ENCODE measurements at regions not wholly inside any gene's neighbourhood (a gene's known extent, or its start where the extent isn't known, plus 50 kb on each side); places are given as distances from the start of the nearest gene placed in this dataset.

DNA sequence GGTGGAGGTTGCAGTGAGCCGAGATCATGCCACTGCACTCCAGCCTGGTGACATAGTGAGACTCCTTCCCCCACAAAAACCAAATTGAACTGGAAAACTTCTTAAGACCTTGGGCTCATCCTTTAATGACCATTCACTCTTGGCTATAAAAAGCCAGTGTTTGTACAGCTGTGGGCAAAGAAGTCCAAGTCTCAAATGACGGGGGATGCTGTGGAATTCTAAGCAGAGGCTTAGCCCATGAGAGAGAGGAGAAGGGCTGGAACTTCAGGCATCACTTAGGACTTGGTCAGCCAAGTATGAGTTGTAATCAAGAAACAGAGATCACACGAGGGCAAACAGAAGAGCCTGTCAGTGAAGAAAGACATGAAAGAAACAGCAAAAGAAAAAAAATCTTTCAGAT, 79.3 kb upstream of the POU3F3 start:
- Histone ChIP-seq H3K27me3 (no peaks in the 10 kb centered on the region), H3K27ac (no peak overlapping the region), H3K9me3 (no peaks in the 10 kb centered on the region), H3K4me1 (no peaks in the 10 kb centered on the region), H3K4me3 (no peak overlapping the region), H3K36me3 (no peaks in the 10 kb centered on the region)
- intact Hi-C loops (cut with DNase I), result no loop called here
- TF ChIP-seq, protein P1, sequence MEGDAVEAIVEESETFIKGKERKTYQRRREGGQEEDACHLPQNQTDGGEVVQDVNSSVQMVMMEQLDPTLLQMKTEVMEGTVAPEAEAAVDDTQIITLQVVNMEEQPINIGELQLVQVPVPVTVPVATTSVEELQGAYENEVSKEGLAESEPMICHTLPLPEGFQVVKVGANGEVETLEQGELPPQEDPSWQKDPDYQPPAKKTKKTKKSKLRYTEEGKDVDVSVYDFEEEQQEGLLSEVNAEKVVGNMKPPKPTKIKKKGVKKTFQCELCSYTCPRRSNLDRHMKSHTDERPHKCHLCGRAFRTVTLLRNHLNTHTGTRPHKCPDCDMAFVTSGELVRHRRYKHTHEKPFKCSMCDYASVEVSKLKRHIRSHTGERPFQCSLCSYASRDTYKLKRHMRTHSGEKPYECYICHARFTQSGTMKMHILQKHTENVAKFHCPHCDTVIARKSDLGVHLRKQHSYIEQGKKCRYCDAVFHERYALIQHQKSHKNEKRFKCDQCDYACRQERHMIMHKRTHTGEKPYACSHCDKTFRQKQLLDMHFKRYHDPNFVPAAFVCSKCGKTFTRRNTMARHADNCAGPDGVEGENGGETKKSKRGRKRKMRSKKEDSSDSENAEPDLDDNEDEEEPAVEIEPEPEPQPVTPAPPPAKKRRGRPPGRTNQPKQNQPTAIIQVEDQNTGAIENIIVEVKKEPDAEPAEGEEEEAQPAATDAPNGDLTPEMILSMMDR (IDR thresholded peaks at IDR 0.05), result no peak
- TF ChIP-seq POLR2AphosphoS5 (IDR thresholded peaks at IDR 0.05; ENCODE audit: insufficient read depth in 1 of 2, low read depth in 1 of 2) (no peak), POLR2A (IDR thresholded peaks at IDR 0.05) (no peak)
- DNase-seq (ENCODE audit: extremely low spot score in 2 of 2), result peak in 1 of 2 donors; percentile 20

DNA sequence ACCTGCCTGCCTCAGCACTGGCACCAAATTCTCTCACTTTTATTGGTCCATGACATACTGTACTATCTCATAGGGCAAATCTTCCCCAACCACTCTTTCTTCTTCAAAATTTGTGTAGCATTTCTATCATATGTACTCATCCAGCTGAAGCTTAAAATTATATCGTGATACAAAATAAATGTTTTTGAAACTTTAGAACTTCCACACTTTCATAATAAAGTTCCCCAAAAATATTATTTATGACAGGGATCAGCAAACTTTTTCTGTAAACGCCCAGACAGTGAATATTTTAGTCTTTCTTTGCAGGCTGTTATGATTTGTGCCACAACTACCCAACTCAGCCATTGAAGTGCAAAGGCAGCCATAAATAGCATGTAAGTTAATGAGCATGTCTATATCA, 76.2 kb upstream of the POU3F3 start:
- Histone ChIP-seq H3K36me3 (no peaks in the 10 kb centered on the region), H3K27ac (no peak overlapping the region), H3K4me3 (no peak overlapping the region), H3K4me1 (no peaks in the 10 kb centered on the region), H3K27me3 (no peaks in the 10 kb centered on the region), H3K9me3 (no peaks in the 10 kb centered on the region)
- DNase-seq (ENCODE audit: extremely low spot score in 2 of 2), result no peak
- TF ChIP-seq POLR2AphosphoS5 (IDR thresholded peaks at IDR 0.05; ENCODE audit: insufficient read depth in 1 of 2, low read depth in 1 of 2) (no peak), POLR2A (IDR thresholded peaks at IDR 0.05) (no peak)
- TF ChIP-seq, protein P1 (IDR thresholded peaks at IDR 0.05), result no peak
- intact Hi-C loops (cut with DNase I), result no loop called here

DNA sequence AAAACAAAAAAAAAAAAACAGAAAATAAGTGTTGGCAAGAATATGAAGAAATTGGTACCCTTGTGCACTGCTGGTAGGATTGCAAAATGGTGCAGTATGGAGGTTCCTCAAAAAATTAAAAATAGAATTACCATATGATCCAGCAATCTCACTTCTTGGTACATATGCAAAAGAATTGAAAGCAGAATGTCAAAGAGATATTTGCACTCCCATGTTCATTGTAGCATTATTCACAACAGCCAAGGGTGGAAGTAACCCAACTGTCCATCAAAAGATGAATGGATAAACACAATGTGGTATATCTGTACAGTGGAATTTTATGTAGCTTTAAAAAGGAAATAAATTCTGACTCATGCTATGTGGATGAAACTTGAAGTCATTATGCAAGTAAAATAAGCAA, 72.8 kb upstream of the POU3F3 start:
- Histone ChIP-seq H3K27ac (no peak overlapping the region), H3K9me3 (no peaks in the 10 kb centered on the region), H3K36me3 (no peaks in the 10 kb centered on the region), H3K4me1 (no peaks in the 10 kb centered on the region), H3K4me3 (no peak overlapping the region), H3K27me3 (no peaks in the 10 kb centered on the region)
- no peak for DNase-seq (ENCODE audit: extremely low spot score in 2 of 2)
- intact Hi-C loops (cut with DNase I), result no loop called here
- no peak for TF ChIP-seq POLR2AphosphoS5 (IDR thresholded peaks at IDR 0.05; ENCODE audit: insufficient read depth in 1 of 2, low read depth in 1 of 2)
- no peak for TF ChIP-seq POLR2A (IDR thresholded peaks at IDR 0.05)
- TF ChIP-seq, protein P1 (IDR thresholded peaks at IDR 0.05), result no peak

DNA sequence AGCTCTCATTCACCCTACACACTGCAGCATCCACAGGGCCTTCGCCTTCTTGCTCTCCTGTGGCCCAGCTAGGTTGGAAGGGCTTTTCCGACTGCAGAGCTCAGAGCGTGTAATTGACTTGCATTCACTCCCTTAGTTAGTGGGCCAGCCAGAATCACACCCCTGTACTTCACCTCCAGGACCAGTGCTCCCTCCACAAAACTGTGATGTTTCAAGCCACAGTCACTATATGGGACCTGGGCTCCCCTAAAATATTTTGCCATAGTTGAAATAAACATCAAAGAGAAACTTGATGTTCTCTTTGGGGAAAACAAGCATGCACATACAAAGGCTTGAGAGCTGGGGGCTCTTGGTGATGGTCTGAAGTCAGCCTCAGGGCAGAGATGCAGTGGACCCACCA, 69.7 kb upstream of the POU3F3 start:
- Histone ChIP-seq H3K36me3 (no peaks in the 10 kb centered on the region), H3K27me3 (no peaks in the 10 kb centered on the region), H3K9me3 (no peaks in the 10 kb centered on the region), H3K4me1 (no peaks in the 10 kb centered on the region), H3K4me3 (no peak overlapping the region), H3K27ac (no peak overlapping the region)
- DNase-seq (ENCODE audit: extremely low spot score in 2 of 2), result peak in 1 of 2 donors; percentile 67
- TF ChIP-seq POLR2A (IDR thresholded peaks at IDR 0.05), result no peak
- no peak for TF ChIP-seq POLR2AphosphoS5 (IDR thresholded peaks at IDR 0.05; ENCODE audit: insufficient read depth in 1 of 2, low read depth in 1 of 2)
- TF ChIP-seq, protein P1 (IDR thresholded peaks at IDR 0.05), result no peak
- intact Hi-C loops (cut with DNase I), result no loop called here

DNA sequence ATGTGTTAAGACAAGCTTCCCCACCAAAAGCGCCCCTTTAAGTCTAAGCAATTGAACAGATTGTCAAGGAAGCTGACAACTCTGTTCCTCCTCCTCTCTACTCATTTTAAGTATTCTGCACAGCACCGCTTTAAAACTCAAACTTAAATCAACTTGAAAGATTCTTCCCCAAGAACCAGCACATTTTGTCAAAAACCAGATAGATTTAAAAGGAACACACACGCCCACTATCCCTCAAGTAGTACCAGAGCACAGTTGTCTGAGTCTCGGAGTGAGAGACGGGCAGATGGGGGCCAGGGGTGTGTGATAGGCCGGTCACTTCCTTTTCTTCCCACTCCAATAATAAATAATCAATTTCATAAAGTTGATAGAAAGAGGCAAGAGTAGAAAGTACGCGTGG, 67.7 kb upstream of the POU3F3 start:
- TF ChIP-seq POLR2AphosphoS5 (IDR thresholded peaks at IDR 0.05; ENCODE audit: insufficient read depth in 1 of 2, low read depth in 1 of 2), result no peak
- no peak for TF ChIP-seq POLR2A (IDR thresholded peaks at IDR 0.05)
- TF ChIP-seq, protein P1 (IDR thresholded peaks at IDR 0.05), result no peak
- no peaks in the 10 kb centered on the region for H3K9me3 ChIP-seq
- intact Hi-C loops (cut with DNase I), result no loop called here
- no peak overlapping the region for H3K27ac ChIP-seq
- H3K27me3 ChIP-seq, result no peaks in the 10 kb centered on the region
- DNase-seq (ENCODE audit: extremely low spot score in 2 of 2), result no peak
- H3K36me3 ChIP-seq, result no peaks in the 10 kb centered on the region
- H3K4me3 ChIP-seq, result no peak overlapping the region
- H3K4me1 ChIP-seq, result no peaks in the 10 kb centered on the region
